Pancreas (tissue), 10 donors: ENCODE measurements at regions not wholly inside any gene's neighbourhood (a gene's known extent, or its start where the extent isn't known, plus 50 kb on each side); places are given as distances from the start of the nearest gene placed in this dataset.
A peak's percentile ranks its signal among the peaks of the same experiment; 100 is the strongest.

Source experiments
- ATAC-seq, 4 donors: fragments of 200-7000 bp; cut with Tn5 transposase; one replicate each; pipeline versions ENCODE4 v1.8.0 to v1.9.1; 2020; ENCODE audit warnings: mild to moderate bottlenecking in 4 of 4, moderate library complexity in 4 of 4
- DNase-seq, 6 donors: peaks; one replicate each; pipeline ENCODE4 v3.0.0-alpha.2; 2020
- FAIRE-seq: peaks from 2 replicates; lab custom pipeline; 2012; peaks lifted over from hg19 to GRCh38; lab: Jason Lieb, UNC
- H3K27ac ChIP-seq, 4 donors: fragments of 200-600 bp; sonication (generic); 1 replicate in 3 of 4; 2 replicates in 1 of 4; pipeline versions ENCODE4 v1.5.0 to v1.8.0; 2020
- H3K27me3 ChIP-seq, 4 donors: fragments of 200-600 bp; one replicate each; pipeline ENCODE4 v1.8.0; 2021
- H3K36me3 ChIP-seq, 3 donors: fragments of 200-600 bp; sonication (generic) in 1 of 3; one replicate each; pipeline versions ENCODE4 v1.5.0 to v1.8.0; 2020 to 2021
- H3K4me1 ChIP-seq, 3 donors: fragments of 200-600 bp; one replicate each; pipeline ENCODE4 v1.8.0; 2021
- H3K4me3 ChIP-seq, 4 donors: fragments of 200-600 bp; sonication (generic) in 2 of 4; one replicate each; pipeline versions ENCODE4 v1.5.0 to v1.8.0; 2020 to 2021
- H3K9me3 ChIP-seq, 4 donors: fragments of 200-600 bp; one replicate each; pipeline ENCODE4 v1.8.0; 2021
- WGBS, 2 donors: extraction: QIAGEN DNeasy Blood & Tissue Kit; methylation state at CpG; one replicate each; pipeline ENCODE4 v1.1.7; 2013; 5-methylcytosine and 5-hydroxymethylcytosine counted together
- intact Hi-C, 3 donors: fragments of 100-400 bp; cut with DNase I; formaldehyde crosslinking; loops; one replicate each; pipeline versions ENCODE4 v1.11.1 to v1.14.2; 2022
- TF ChIP-seq, protein P1 (sequence below), 4 donors: fragments of 200-600 bp; sonication (generic) in 3 of 4; IDR thresholded peaks; one replicate each; pipeline versions ENCODE4 v1.5.0 to v1.8.0; 2021; ENCODE audit warnings: antibody characterized with exemption in 4 of 4
- donor health status: healthy with polysubstance abuse.
- donor health status: DM: no; HTN: no; CAD: no; lungs with moderate emphysema.
- donor health status: DM: no; HTN: no; CAD: no.
- donor health status: control.
- donor health status: control.
- donor health status: Bipolar disorder and iron deficiency.
- donor health status: DM: yes; HTN: yes; CAD: no.
- donor health status: DM: no; HTN: no; CAD: no.
- donor health status: DM: no; HTN: no; CAD: no.
- donor health status: DM: yes; HTN: yes; CAD: no.

DNA sequence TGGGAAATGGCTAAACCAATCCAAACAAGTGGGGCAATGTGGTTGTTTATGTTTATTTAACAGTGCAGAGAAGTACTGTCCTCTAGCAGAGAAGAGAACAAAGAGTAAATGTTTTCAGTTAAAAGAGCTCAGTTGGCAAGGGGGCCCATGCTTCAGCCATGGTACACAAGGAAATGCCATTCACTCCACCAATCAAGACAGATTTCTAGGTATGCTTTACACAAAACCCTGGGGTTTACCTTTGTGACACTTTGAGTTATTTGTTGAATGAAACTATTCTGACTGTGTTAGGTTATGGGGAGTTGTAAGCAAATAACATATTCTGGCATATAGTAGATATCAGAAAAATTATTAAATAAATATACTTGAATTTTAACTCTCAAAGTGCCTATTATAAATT lies 228.5 kb upstream of the MME start:
- Histone ChIP-seq H3K27me3 (no peaks in the 10 kb centered on the region), H3K36me3 (no peaks in the 10 kb centered on the region), H3K4me1 (no peaks in the 10 kb centered on the region), H3K27ac (no peak overlapping the region), H3K4me3 (no peak overlapping the region), H3K9me3 (no peaks in the 10 kb centered on the region)
- intact Hi-C loops: no loop called here
- peak in 1 of 4 donors; percentile 42 for ATAC-seq
- FAIRE-seq: no peak
- DNase-seq: no peak
- TF ChIP-seq, protein P1, sequence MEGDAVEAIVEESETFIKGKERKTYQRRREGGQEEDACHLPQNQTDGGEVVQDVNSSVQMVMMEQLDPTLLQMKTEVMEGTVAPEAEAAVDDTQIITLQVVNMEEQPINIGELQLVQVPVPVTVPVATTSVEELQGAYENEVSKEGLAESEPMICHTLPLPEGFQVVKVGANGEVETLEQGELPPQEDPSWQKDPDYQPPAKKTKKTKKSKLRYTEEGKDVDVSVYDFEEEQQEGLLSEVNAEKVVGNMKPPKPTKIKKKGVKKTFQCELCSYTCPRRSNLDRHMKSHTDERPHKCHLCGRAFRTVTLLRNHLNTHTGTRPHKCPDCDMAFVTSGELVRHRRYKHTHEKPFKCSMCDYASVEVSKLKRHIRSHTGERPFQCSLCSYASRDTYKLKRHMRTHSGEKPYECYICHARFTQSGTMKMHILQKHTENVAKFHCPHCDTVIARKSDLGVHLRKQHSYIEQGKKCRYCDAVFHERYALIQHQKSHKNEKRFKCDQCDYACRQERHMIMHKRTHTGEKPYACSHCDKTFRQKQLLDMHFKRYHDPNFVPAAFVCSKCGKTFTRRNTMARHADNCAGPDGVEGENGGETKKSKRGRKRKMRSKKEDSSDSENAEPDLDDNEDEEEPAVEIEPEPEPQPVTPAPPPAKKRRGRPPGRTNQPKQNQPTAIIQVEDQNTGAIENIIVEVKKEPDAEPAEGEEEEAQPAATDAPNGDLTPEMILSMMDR (IDR thresholded peaks at IDR 0.05): no peak

DNA sequence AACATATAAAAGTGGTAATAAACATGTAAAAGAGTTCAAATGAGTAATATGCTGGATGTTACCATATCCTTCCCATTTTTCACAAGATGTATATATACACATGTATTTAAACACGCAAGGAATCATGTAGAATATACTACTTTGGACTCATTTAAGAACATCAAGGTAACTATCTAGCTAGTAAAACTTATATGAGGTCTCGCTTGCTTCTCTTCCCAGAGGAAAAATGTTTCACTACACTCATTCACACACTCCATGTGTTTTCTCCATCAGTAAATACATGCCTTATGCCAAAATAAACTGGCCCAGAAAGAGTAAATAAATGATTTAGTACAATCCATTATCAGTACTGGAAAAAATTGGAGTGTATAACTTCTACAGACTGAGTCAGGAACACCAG lies 229.2 kb upstream of the MME start:
- ATAC-seq: no peak

DNA sequence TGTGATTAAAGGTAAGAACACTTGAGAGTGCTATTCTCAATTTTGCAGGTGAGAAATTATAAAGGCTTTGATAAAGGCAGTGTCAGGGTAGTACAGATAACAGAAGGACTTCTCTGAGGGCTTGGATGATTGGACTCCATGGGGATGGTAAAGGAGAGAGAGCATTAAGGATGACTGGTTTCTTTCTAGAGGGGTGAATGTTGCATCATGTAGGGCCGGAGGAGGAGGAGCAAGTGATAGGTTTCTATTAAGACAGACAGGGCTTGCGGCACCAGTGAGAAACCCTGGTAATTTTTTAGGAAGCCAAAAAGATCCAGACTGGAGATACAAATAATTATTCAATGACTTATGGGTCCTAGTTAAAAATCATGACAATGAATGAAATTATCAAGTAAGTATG lies 230.7 kb upstream of the MME start:
- Histone ChIP-seq H3K4me3 (no peak overlapping the region), H3K4me1 (no peaks in the 10 kb centered on the region), H3K27ac (no peak overlapping the region), H3K36me3 (no peaks in the 10 kb centered on the region), H3K9me3 (no peaks in the 10 kb centered on the region), H3K27me3 (no peaks in the 10 kb centered on the region)
- DNase-seq (no peak), ATAC-seq (no peak), FAIRE-seq (no peak)
- TF ChIP-seq, protein P1 (IDR thresholded peaks at IDR 0.05): no peak
- intact Hi-C loops: no loop called here
- 62 to 70% methylated on average over 2 of the region's 2 CpGs for WGBS, 2 donors

More for the DNA sequence above, 229.2 kb upstream of the MME start:
- TF ChIP-seq, protein P1 (IDR thresholded peaks at IDR 0.05): no peak
- Histone ChIP-seq H3K4me3 (no peak overlapping the region), H3K36me3 (no peaks in the 10 kb centered on the region), H3K27ac (no peak overlapping the region), H3K27me3 (no peaks in the 10 kb centered on the region), H3K9me3 (no peaks in the 10 kb centered on the region), H3K4me1 (no peaks in the 10 kb centered on the region)
- intact Hi-C loops: no loop called here
- FAIRE-seq: no peak
- 66 to 76% methylated on average over 2 of the region's 2 CpGs for WGBS, 2 donors
- no peak for DNase-seq

DNA sequence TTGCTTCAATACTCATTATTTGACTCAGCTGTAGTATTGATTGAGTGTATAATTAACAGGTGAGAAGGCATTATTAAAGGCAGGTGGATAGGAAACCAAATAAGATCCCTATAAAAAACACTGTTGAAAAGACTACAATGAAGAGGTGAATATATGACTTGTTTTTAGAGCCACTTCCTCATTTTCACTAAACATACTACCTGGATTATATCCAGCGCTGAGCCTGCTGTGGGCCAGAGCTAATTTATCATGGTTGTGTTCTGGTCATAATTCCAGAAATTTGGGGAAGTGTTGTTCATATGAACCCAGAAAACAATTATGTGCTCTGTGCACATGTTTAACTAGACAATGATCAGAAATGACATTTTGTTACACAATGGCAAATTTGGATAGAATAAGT lies 235.3 kb upstream of the MME start:
- WGBS, 2 donors: 52 to 68% methylated on average over 1 of the region's 1 CpG
- Histone ChIP-seq H3K36me3 (no peaks in the 10 kb centered on the region), H3K27me3 (no peaks in the 10 kb centered on the region), H3K4me1 (no peaks in the 10 kb centered on the region), H3K9me3 (no peaks in the 10 kb centered on the region), H3K4me3 (no peak overlapping the region), H3K27ac (no peak overlapping the region)
- peak in 1 of 4 donors; percentile 32 for ATAC-seq
- intact Hi-C loops: no loop called here
- FAIRE-seq: no peak
- TF ChIP-seq, protein P1 (IDR thresholded peaks at IDR 0.05): no peak
- DNase-seq: no peak

DNA sequence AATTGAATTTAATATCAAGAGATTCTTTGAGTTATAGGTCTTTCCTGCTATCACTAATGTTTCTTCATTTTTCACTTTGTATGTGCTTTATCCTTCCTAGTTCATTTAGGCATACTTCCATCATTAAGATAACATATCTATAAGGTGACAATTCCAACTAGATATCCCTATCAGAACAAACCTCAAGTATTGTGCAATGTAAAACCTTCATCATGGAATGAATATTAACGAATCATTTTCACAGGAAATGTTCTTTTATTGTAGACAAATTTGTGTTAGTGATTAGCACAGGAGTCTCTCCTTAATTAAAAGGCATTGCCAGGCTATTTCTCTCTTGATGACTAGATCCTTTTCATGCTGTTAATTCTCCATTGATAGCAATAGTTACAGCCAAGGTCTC lies 236.5 kb upstream of the MME start:
- H3K36me3 ChIP-seq: no peaks in the 10 kb centered on the region
- no peak overlapping the region for H3K4me3 ChIP-seq
- ATAC-seq (no peak), DNase-seq (no peak), FAIRE-seq (no peak)
- H3K9me3 ChIP-seq: no peaks in the 10 kb centered on the region
- H3K4me1 ChIP-seq: no peaks in the 10 kb centered on the region
- H3K27ac ChIP-seq: no peak overlapping the region
- H3K27me3 ChIP-seq: no peaks in the 10 kb centered on the region
- TF ChIP-seq, protein P1 (IDR thresholded peaks at IDR 0.05): no peak
- intact Hi-C loops: no loop called here
- 14 to 30% methylated on average over 1 of the region's 1 CpG for WGBS, 2 donors
